ENCODE measurements at regions not wholly inside any gene's neighbourhood (a gene's known extent, or its start where the extent isn't known, plus 50 kb on each side); places are given as distances from the start of the nearest gene placed in this dataset.
"Not testable (repeated sequence)": the region's sequence is repeated elsewhere in the genome, so short reads cannot be mapped to it uniquely, and the experiment has no call there.

DNA sequence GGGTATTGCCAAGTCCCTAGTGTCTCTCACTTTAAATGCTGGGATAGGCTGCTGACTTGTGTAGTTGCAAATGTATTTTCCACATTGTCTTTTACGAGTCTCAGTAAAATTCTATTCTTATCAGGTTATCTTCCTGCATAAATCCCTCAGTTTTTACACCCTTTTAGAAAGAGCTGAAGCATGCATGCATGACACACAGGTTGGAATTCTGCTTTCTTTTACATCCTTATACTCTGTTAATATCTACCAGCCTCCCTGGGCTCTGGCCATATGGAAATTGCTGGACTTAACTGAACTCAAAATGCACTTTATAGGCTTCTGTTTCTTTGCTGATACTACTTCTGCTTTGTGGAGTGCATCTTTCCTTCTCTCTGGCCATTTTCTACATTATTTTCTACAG is 477.4 kb downstream of the FRK start:
- intact Hi-C loops (cut with DNase I): no loop called here
- no peak for DNase-seq
- Histone ChIP-seq H3K27ac (no peak overlapping the region), H3K36me3 (no peaks in the 10 kb centered on the region), H3K9me3 (no peaks in the 10 kb centered on the region), H3K4me3 (no peak overlapping the region), H3K27me3 (no peaks in the 10 kb centered on the region), H3K4me1 (no peaks in the 10 kb centered on the region)
- TF ChIP-seq, protein P1, sequence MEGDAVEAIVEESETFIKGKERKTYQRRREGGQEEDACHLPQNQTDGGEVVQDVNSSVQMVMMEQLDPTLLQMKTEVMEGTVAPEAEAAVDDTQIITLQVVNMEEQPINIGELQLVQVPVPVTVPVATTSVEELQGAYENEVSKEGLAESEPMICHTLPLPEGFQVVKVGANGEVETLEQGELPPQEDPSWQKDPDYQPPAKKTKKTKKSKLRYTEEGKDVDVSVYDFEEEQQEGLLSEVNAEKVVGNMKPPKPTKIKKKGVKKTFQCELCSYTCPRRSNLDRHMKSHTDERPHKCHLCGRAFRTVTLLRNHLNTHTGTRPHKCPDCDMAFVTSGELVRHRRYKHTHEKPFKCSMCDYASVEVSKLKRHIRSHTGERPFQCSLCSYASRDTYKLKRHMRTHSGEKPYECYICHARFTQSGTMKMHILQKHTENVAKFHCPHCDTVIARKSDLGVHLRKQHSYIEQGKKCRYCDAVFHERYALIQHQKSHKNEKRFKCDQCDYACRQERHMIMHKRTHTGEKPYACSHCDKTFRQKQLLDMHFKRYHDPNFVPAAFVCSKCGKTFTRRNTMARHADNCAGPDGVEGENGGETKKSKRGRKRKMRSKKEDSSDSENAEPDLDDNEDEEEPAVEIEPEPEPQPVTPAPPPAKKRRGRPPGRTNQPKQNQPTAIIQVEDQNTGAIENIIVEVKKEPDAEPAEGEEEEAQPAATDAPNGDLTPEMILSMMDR (IDR thresholded peaks at IDR 0.05): no peak
- TF ChIP-seq POLR2A (IDR thresholded peaks at IDR 0.05): no peak
- no peak for TF ChIP-seq POLR2AphosphoS5 (IDR thresholded peaks at IDR 0.05)
- TF ChIP-seq EP300 (IDR thresholded peaks at IDR 0.05): no peak
- 19 to 44% methylated on average over 1 of the region's 1 CpG for WGBS, 2 donors

DNA sequence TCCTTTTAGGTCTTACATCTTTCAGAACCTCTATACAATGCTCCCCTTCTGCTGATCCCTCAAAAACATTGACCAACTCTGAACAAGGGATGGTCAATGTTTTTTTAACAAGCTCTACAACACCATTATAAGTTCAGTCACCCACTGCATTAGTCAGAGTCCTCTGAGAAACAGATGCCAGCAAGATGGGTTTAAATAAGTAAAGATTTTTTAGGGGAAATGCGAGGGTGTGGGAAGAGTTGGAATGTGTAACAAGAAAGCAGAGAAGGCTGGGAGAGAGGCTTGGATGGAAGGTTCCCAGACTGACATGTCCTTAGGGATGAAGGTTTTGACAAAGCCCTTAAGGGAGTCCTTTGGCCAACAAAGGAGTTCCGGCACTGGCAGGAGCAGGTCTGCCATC is 478.3 kb downstream of the FRK start:
- Histone ChIP-seq H3K9me3 (no peaks in the 10 kb centered on the region), H3K4me3 (no peak overlapping the region), H3K4me1 (no peaks in the 10 kb centered on the region), H3K36me3 (no peaks in the 10 kb centered on the region), H3K27ac (no peak overlapping the region), H3K27me3 (no peaks in the 10 kb centered on the region)
- no peak for DNase-seq
- 91 to 92% methylated on average over 2 of the region's 2 CpGs for WGBS, 2 donors
- intact Hi-C loops (cut with DNase I): no loop called here
- TF ChIP-seq, protein P1 (IDR thresholded peaks at IDR 0.05): no peak
- no peak for TF ChIP-seq POLR2AphosphoS5 (IDR thresholded peaks at IDR 0.05)
- no peak for TF ChIP-seq EP300 (IDR thresholded peaks at IDR 0.05)
- no peak for TF ChIP-seq POLR2A (IDR thresholded peaks at IDR 0.05)

DNA sequence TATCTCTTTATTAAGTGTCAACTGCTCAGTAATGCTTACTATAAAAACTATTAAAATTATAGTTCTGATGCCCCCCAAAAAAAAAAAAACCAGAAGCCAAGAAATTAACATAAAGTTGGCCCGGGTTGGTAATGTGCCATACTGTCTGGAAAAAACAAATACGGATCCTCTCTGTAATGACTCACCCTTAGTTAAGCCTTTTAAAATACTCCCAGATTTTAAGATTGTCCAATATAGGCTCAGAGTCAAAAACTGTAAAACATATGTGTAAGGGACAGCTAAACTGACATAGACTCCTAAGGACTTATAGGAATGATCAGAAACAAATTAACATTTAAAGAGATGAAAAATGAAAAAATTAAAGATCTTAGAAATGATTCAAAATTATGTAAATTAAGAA is 481.1 kb downstream of the FRK start:
- H3K27me3 ChIP-seq; H3K4me3 ChIP-seq; intact Hi-C loops (cut with DNase I): not testable (repeated sequence)

DNA sequence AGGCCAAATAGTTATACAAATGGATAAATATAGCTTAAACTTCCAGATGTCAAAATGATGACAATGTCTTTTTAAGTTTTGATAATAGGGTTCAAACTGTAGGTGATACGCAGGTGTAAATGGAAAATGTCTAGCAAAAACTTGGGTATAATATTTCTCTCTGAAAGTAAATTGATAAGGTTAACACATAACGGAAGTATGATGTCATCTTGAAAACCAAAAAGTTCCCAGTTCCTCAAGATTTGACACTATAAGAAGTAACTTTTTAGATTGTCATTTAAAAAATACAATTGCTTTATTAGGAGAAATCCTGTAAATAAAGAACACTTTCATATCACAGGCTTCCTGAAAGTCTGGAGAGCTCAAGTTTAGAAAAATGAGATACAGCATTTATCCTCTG is 483.4 kb downstream of the FRK start:
- DNase-seq: no peak
- Histone ChIP-seq H3K4me1 (no peaks in the 10 kb centered on the region), H3K27me3 (no peaks in the 10 kb centered on the region), H3K4me3 (no peak overlapping the region), H3K9me3 (no peaks in the 10 kb centered on the region), H3K36me3 (no peaks in the 10 kb centered on the region), H3K27ac (no peak overlapping the region)
- intact Hi-C loops (cut with DNase I): no loop called here
- WGBS, 2 donors: 71 to 87% methylated on average over 2 of the region's 2 CpGs
- TF ChIP-seq POLR2AphosphoS5 (IDR thresholded peaks at IDR 0.05): no peak
- TF ChIP-seq, protein P1 (IDR thresholded peaks at IDR 0.05): no peak
- no peak for TF ChIP-seq POLR2A (IDR thresholded peaks at IDR 0.05)
- no peak for TF ChIP-seq EP300 (IDR thresholded peaks at IDR 0.05)

More for the DNA sequence above, 481.1 kb downstream of the FRK start:
- not testable (repeated sequence) for H3K9me3 ChIP-seq, H3K4me1 ChIP-seq, DNase-seq, H3K36me3 ChIP-seq, H3K27ac ChIP-seq
- 73 to 78% methylated on average over 2 of the region's 2 CpGs for WGBS, 2 donors

DNA sequence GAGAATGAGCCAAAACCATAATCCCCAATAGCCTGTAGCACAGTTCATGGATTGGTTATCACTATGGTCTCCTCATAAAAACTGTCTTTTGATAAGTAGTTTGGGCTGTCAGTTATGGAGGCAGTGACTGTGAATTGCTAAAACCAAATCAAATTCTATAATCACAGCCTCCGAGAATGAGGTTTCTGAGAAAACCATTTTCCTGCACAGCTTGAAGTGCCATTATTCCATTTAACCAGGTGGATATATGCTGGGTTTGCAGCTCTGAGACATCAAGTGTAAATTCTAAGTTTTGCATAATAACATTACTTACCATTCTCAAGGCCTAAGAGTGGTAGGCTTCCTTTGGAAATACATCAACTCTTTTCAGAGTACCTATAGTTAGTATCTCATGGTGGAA is 485.4 kb downstream of the FRK start:
- Histone ChIP-seq H3K27ac (no peak overlapping the region), H3K27me3 (no peaks in the 10 kb centered on the region), H3K36me3 (no peaks in the 10 kb centered on the region), H3K4me1 (peaks cover 0 to 3% (median 0%) of the 10 kb centered on the region in 4 donors), H3K9me3 (no peaks in the 10 kb centered on the region), H3K4me3 (no peak overlapping the region)
- WGBS, 2 donors: 78 to 91% methylated on average over 1 of the region's 1 CpG
- intact Hi-C loops (cut with DNase I): no loop called here
- DNase-seq: no peak
- no peak for TF ChIP-seq POLR2A (IDR thresholded peaks at IDR 0.05)
- TF ChIP-seq, protein P1 (IDR thresholded peaks at IDR 0.05): no peak
- TF ChIP-seq EP300 (IDR thresholded peaks at IDR 0.05): no peak
- TF ChIP-seq POLR2AphosphoS5 (IDR thresholded peaks at IDR 0.05): no peak
